GM12872 (cell line): ENCODE measurements at regions not wholly inside any gene's neighbourhood (a gene's known extent, or its start where the extent isn't known, plus 50 kb on each side); places are given as distances from the start of the nearest gene placed in this dataset.
A peak's percentile ranks its signal among the peaks of the same experiment; 100 is the strongest.

ENCODE experiments used
- CTCF ChIP-seq: IDR thresholded peaks from 3 replicates; pipeline ENCODE4 v1.5.1; 2011; ENCODE audit warnings: low read depth, mild to moderate bottlenecking, low read length, moderate library complexity; ENCODE audit not compliant: insufficient read depth

DNA sequence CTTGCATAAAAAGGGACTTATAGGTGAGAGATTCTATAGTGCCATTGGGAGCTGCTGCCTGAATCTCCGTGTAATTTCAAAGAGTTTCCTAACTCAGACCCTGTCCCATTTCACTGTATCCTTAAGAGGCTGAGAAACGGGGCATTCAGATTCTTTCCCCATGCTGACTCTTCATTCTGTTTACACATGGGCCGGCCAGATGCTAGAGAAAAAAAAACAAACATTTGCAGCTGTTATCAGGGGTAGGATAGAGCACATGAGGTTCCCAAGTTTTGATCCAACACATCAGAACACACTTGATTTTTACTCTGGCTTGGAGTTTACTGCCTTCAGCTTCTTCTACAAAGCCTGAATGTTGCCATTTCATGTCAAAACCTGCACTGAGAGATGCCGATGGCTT is 215.9 kb upstream of the TPRG1 start:
- TF ChIP-seq CTCF, result no peak

- TF ChIP-seq CTCF, result peak; percentile 63
These were observed 214.8 kb upstream of the TPRG1 start for GRCh38 chr3:188956839-188957489.

GRCh38 chr3:188959013-188959412 is 212.8 kb upstream of the TPRG1 start:
- TF ChIP-seq CTCF, result no peak

- TF ChIP-seq CTCF, result no peak
These were observed 209.2 kb upstream of the TPRG1 start for GRCh38 chr3:188962253-188963247.

DNA sequence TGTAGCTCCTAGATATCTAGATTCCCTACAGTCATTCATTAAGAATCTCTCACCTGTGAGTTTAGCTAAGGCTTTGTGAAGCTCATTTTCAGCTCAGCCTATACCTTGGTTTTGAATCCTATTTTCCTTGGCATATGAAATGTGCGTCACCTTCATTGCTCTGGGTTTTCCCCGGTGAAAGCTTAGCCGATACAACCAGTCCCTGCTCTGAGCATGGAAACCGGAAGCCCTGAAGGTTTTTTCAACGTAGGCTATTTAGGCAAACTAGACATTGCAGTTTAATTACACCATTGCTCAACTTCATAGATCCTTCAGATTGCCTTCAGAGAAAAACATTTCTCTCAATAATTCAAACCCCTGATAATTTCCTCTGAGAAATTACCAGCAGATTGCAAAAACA is 206.8 kb upstream of the TPRG1 start:
- TF ChIP-seq CTCF, result no peak

- TF ChIP-seq CTCF, result no peak
These were observed 199.5 kb upstream of the TPRG1 start for GRCh38 chr3:188972310-188972709.

GRCh38 chr3:188974856-188975599 is 196.7 kb upstream of the TPRG1 start:
- TF ChIP-seq CTCF, result no peak
